ENCODE measurements at regions not wholly inside any gene's neighbourhood (a gene's known extent, or its start where the extent isn't known, plus 50 kb on each side); places are given as distances from the start of the nearest gene placed in this dataset.

DNA sequence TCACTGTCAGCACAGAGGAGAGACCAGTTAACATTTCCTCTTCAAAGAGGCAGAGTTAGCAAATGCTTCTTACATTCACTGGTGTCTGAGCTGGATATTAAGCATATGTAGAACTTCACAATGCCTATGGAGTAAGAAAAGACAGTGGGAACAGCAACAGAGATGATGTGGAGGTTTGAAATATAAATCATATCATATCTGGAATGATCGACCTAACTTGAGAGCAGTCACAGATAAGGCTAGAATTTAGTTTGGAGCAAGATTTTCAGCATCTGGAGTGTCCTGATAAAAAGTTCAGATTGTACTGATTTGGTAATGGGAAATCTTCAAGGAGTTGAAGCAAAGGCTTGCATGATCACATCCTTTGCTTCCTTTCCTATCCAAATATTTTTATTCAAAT, 90.5 kb upstream of the ANKRD50 start:
- intact Hi-C loops (cut with DNase I; ENCODE audit: low total_unique reads), result no loop called here
- TF ChIP-seq, protein P1, sequence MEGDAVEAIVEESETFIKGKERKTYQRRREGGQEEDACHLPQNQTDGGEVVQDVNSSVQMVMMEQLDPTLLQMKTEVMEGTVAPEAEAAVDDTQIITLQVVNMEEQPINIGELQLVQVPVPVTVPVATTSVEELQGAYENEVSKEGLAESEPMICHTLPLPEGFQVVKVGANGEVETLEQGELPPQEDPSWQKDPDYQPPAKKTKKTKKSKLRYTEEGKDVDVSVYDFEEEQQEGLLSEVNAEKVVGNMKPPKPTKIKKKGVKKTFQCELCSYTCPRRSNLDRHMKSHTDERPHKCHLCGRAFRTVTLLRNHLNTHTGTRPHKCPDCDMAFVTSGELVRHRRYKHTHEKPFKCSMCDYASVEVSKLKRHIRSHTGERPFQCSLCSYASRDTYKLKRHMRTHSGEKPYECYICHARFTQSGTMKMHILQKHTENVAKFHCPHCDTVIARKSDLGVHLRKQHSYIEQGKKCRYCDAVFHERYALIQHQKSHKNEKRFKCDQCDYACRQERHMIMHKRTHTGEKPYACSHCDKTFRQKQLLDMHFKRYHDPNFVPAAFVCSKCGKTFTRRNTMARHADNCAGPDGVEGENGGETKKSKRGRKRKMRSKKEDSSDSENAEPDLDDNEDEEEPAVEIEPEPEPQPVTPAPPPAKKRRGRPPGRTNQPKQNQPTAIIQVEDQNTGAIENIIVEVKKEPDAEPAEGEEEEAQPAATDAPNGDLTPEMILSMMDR (IDR thresholded peaks at IDR 0.05), result no peak
- 26 to 56% methylated on average over 1 of the region's 1 CpG for WGBS, 2 donors

DNA sequence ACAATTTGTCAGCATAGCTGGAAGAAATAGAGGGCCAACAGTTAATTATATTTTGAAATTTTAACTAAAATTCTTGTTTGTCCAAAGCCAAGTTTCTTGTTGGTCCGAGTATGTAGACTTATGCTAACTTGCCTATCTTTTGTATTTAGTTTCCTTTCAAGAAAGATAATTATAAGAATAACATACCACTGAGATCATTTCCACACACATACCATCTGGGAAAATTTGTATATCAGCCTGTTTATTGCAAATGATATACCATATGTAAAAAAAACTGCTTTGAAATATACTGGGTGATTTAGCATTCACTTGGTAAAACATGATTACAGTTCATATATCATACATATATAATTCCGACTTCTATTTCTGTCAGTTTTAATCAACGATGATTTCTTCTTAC, 84.7 kb upstream of the ANKRD50 start:
- DNase-seq, result no peak
- TF ChIP-seq, protein P1 (IDR thresholded peaks at IDR 0.05), result no peak
- no peak for TF ChIP-seq POLR2A (IDR thresholded peaks at IDR 0.05)

More for the DNA sequence above, 90.5 kb upstream of the ANKRD50 start:
- Histone ChIP-seq H3K9me3 (no peaks in the 10 kb centered on the region), H3K27ac (no peak overlapping the region), H3K4me3 (no peak overlapping the region), H3K36me3 (ENCODE audit: low read depth, missing control alignments) (no peaks in the 10 kb centered on the region), H3K4me1 (no peaks in the 10 kb centered on the region), H3K27me3 (no peaks in the 10 kb centered on the region)
- DNase-seq, result no peak

DNA sequence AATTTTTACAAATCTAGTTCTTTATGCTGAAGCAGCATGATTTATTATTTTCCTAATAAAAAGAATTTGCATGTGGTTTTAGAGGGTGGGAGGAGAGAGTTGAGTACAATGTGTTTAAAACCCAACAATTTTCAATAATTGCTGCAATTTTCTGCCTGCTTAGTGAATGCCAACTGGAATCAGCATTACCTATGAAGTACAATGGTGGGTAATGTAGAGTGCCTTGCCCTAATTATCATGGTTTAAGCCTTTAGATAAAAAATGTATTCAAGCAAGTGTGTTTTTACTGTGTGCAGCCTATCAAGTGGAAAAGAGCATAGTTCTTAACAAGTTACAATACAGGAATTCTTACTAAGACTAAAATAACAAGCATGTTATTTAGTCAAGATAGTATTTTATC, 77.9 kb upstream of the ANKRD50 start:
- intact Hi-C loops (cut with DNase I; ENCODE audit: low total_unique reads), result no loop called here
- Histone ChIP-seq H3K4me1 (no peaks in the 10 kb centered on the region), H3K9me3 (no peaks in the 10 kb centered on the region), H3K4me3 (no peak overlapping the region), H3K36me3 (ENCODE audit: low read depth, missing control alignments) (no peaks in the 10 kb centered on the region), H3K27ac (no peak overlapping the region), H3K27me3 (no peaks in the 10 kb centered on the region)
- no peak for DNase-seq
- TF ChIP-seq, protein P1 (IDR thresholded peaks at IDR 0.05), result no peak
- no peak for TF ChIP-seq POLR2A (IDR thresholded peaks at IDR 0.05)

More for the DNA sequence above, 84.7 kb upstream of the ANKRD50 start:
- no peaks in the 10 kb centered on the region for H3K4me1 ChIP-seq
- H3K27ac ChIP-seq, result no peak overlapping the region
- H3K36me3 ChIP-seq (ENCODE audit: low read depth, missing control alignments), result no peaks in the 10 kb centered on the region
- WGBS, 2 donors, result 71% methylated on average over 3 of the region's 3 CpGs
- intact Hi-C loops (cut with DNase I; ENCODE audit: low total_unique reads), result no loop called here
- H3K9me3 ChIP-seq, result no peaks in the 10 kb centered on the region
- H3K27me3 ChIP-seq, result no peaks in the 10 kb centered on the region
- H3K4me3 ChIP-seq, result no peak overlapping the region

DNA sequence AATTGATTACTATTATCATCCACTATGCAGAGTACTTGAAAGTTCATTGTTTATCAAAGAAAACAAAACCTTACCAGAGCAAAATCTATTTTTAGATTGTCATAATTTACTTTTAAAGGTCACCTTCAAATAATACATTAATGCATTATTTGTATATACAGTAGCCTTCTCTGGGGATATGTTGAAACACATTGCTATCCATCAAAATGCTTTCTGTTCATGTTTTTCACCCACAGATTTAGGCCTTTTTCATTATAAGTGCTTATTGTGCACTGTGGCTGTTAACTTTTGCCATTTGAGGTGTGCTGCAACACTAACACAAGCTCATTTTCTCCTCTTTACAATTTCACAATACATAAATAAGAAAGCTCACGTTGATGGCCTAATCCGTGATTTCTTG, 74.1 kb upstream of the ANKRD50 start:
- Histone ChIP-seq H3K36me3 (ENCODE audit: low read depth, missing control alignments) (no peaks in the 10 kb centered on the region), H3K27me3 (no peaks in the 10 kb centered on the region), H3K4me1 (no peaks in the 10 kb centered on the region), H3K27ac (no peak overlapping the region), H3K9me3 (no peaks in the 10 kb centered on the region), H3K4me3 (no peak overlapping the region)
- DNase-seq, result no peak
- intact Hi-C loops (cut with DNase I; ENCODE audit: low total_unique reads), result no loop called here
- TF ChIP-seq, protein P1 (IDR thresholded peaks at IDR 0.05), result no peak
- TF ChIP-seq POLR2A (IDR thresholded peaks at IDR 0.05), result no peak
- 88 to 91% methylated on average over 2 of the region's 2 CpGs for WGBS, 2 donors

DNA sequence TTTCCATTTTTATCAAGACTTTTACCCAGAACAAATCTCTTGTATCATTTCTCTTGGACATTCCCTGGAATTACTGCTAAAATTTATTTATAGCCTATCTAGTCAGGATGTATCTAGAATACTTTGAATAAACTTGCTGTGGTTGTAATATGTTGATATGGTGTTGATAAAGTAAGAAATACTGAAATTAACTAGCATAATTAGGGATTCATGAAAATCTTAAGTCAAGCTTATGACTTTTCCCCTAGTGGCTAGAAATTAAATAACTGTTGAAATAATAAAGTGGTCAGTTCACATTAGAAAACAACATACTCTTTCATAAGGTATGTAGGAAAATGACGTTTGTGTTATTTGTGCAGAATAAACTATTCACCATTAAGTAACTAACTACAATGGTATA, 73.1 kb upstream of the ANKRD50 start:
- 72 to 80% methylated on average over 1 of the region's 1 CpG for WGBS, 2 donors
- Histone ChIP-seq H3K4me3 (no peak overlapping the region), H3K36me3 (ENCODE audit: low read depth, missing control alignments) (no peaks in the 10 kb centered on the region), H3K27me3 (no peaks in the 10 kb centered on the region), H3K4me1 (no peaks in the 10 kb centered on the region), H3K27ac (no peak overlapping the region), H3K9me3 (no peaks in the 10 kb centered on the region)
- no peak for DNase-seq
- no peak for TF ChIP-seq POLR2A (IDR thresholded peaks at IDR 0.05)
- TF ChIP-seq, protein P1 (IDR thresholded peaks at IDR 0.05), result peak in 1 of 3 experiments; percentile 42
- intact Hi-C loops (cut with DNase I; ENCODE audit: low total_unique reads), result no loop called here

All from testis (tissue), 2 donors.